ENCODE measurements at regions not wholly inside any gene's neighbourhood (a gene's known extent, or its start where the extent isn't known, plus 50 kb on each side); places are given as distances from the start of the nearest gene placed in this dataset.

DNA sequence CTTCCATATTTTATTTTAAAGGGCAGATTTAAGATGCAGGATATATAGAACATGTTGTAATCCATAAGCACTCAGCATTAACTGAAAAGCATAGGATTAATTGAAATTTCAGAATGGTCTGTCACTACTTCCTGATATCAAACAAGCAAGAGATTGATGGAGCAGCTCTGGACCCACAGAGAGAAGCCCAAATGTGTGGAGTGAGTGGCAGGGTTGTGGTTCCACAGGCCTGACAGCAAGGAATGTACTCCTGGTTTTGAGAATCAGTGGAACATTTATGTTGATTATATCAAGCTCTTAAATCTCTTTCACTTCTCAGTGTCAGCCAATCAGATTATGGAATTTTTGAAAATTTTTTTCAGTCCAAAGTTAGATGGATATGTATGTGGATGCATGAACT, 267.6 kb upstream of the PRICKLE1 start:
- no peak for TF ChIP-seq EGR1 (IDR thresholded peaks at IDR 0.05; ENCODE audit: low read depth)
- TF ChIP-seq SIN3A (IDR thresholded peaks at IDR 0.05; ENCODE audit: low read depth) = no peak
- TF ChIP-seq, protein P1, sequence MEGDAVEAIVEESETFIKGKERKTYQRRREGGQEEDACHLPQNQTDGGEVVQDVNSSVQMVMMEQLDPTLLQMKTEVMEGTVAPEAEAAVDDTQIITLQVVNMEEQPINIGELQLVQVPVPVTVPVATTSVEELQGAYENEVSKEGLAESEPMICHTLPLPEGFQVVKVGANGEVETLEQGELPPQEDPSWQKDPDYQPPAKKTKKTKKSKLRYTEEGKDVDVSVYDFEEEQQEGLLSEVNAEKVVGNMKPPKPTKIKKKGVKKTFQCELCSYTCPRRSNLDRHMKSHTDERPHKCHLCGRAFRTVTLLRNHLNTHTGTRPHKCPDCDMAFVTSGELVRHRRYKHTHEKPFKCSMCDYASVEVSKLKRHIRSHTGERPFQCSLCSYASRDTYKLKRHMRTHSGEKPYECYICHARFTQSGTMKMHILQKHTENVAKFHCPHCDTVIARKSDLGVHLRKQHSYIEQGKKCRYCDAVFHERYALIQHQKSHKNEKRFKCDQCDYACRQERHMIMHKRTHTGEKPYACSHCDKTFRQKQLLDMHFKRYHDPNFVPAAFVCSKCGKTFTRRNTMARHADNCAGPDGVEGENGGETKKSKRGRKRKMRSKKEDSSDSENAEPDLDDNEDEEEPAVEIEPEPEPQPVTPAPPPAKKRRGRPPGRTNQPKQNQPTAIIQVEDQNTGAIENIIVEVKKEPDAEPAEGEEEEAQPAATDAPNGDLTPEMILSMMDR (IDR thresholded peaks at IDR 0.05 in 2 of 3, conservative IDR thresholded peaks at IDR 0.05 in 1 of 3; ENCODE audit: borderline replicate concordance in 1 of 3, insufficient read depth in 1 of 3, low read depth in 2 of 3, low read length in 2 of 3) = no peak
- no peak for TF ChIP-seq POLR2AphosphoS5 (IDR thresholded peaks at IDR 0.05; ENCODE audit: low read depth, low read length)
- TF ChIP-seq, protein P2, sequence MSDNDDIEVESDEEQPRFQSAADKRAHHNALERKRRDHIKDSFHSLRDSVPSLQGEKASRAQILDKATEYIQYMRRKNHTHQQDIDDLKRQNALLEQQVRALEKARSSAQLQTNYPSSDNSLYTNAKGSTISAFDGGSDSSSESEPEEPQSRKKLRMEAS (IDR thresholded peaks at IDR 0.05) = no peak
